NCI-H446 treated with DMSO at 0.1 percent for 48 hours (cell line): ENCODE measurements at regions not wholly inside any gene's neighbourhood (a gene's known extent, or its start where the extent isn't known, plus 50 kb on each side); places are given as distances from the start of the nearest gene placed in this dataset.

Experiments
- DNase-seq: peaks from one replicate; lab custom pipeline; 2025; lab: John Stamatoyannopoulos, UW

- DNase-seq, result no peak
Observed at GRCh38 chr2:2926009-2926857, 451.4 kb downstream of the EIPR1 start.

GRCh38 chr2:2922156-2922555, 455.5 kb downstream of the EIPR1 start:
- DNase-seq, result no peak

GRCh38 chr2:2921011-2921720, 456.5 kb downstream of the EIPR1 start:
- DNase-seq, result no peak

GRCh38 chr2:2919574-2920365, 457.8 kb downstream of the EIPR1 start:
- DNase-seq, result no peak

GRCh38 chr2:2919026-2919425, 458.6 kb downstream of the EIPR1 start:
- DNase-seq, result no peak

- DNase-seq, result no peak
Observed at GRCh38 chr2:2916621-2917020, 461.0 kb downstream of the EIPR1 start.

- DNase-seq, result no peak
Observed at GRCh38 chr2:2914252-2914651, 463.4 kb downstream of the EIPR1 start.

- no peak for DNase-seq
Observed at GRCh38 chr2:2913601-2914120, 464.0 kb downstream of the EIPR1 start.

- DNase-seq, result no peak
Observed at GRCh38 chr2:2912731-2913130, 464.9 kb downstream of the EIPR1 start.

- no peak for DNase-seq
Observed at GRCh38 chr2:2912293-2912692, 465.3 kb downstream of the EIPR1 start.

- DNase-seq, result no peak
Observed at GRCh38 chr2:2910259-2910658, 467.4 kb downstream of the EIPR1 start.

GRCh38 chr2:2909086-2910035, 468.3 kb downstream of the EIPR1 start:
- no peak for DNase-seq

GRCh38 chr2:2906091-2906490, 471.5 kb downstream of the EIPR1 start:
- no peak for DNase-seq

GRCh38 chr2:2904721-2905350, 472.8 kb downstream of the EIPR1 start:
- no peak for DNase-seq

- DNase-seq, result no peak
Observed at GRCh38 chr2:2902547-2903281, 474.9 kb downstream of the EIPR1 start.

GRCh38 chr2:2901384-2902345, 476.0 kb downstream of the EIPR1 start:
- DNase-seq, result no peak

GRCh38 chr2:2899826-2900225, 477.8 kb downstream of the EIPR1 start:
- no peak for DNase-seq

- no peak for DNase-seq
Observed at GRCh38 chr2:2898744-2899143, 478.9 kb downstream of the EIPR1 start.

- no peak for DNase-seq
Observed at GRCh38 chr2:2896643-2897042, 481.0 kb downstream of the EIPR1 start.
